ENCODE measurements at regions not wholly inside any gene's neighbourhood (a gene's known extent, or its start where the extent isn't known, plus 50 kb on each side); places are given as distances from the start of the nearest gene placed in this dataset.

DNA sequence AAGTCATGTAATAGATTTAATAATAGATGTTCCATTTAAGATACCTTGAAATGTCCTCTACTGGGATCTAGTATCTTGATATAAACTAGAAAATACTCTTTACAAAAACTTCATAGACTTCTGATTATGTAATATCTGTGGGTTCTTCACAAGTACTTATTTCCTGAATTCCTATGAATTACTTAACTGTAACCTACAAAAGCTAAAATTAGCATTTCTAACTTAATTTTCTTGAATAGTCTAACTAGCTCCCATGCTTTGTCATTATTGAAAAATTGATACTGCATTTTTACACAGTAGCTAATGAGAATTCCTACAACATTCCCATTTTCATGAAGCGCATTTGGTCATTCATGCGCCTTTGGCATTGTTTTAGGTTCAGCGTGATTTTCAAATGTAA is 1828.2 kb downstream of the MAT2B start:
- no peaks in the 10 kb centered on the region for H3K36me3 ChIP-seq (ENCODE audit: insufficient read depth, low read length)
- no peaks in the 10 kb centered on the region for H3K79me2 ChIP-seq (ENCODE audit: insufficient read depth, low read length)
- H3K27ac ChIP-seq (ENCODE audit: low read depth, low read length) = no peak overlapping the region
- no peaks in the 10 kb centered on the region for H3K9me3 ChIP-seq (ENCODE audit: low read depth, low read length)
- H2AFZ ChIP-seq (ENCODE audit: low read length) = no peak overlapping the region
- no peaks in the 10 kb centered on the region for H3K27me3 ChIP-seq (ENCODE audit: insufficient read depth, low read length)
- no peak overlapping the region for H3K4me3 ChIP-seq (ENCODE audit: insufficient read depth, low read length)
- no peak overlapping the region for H3K4me2 ChIP-seq (ENCODE audit: insufficient read depth, low read length)
- DNase-seq (ENCODE audit: insufficient read length, low spot score, missing footprints) = no peak
- H3K4me1 ChIP-seq (ENCODE audit: insufficient read depth, low read length) = no peaks in the 10 kb centered on the region
- H4K20me1 ChIP-seq (ENCODE audit: insufficient read depth, low read length) = no peaks in the 10 kb centered on the region
- TF ChIP-seq, protein P1, sequence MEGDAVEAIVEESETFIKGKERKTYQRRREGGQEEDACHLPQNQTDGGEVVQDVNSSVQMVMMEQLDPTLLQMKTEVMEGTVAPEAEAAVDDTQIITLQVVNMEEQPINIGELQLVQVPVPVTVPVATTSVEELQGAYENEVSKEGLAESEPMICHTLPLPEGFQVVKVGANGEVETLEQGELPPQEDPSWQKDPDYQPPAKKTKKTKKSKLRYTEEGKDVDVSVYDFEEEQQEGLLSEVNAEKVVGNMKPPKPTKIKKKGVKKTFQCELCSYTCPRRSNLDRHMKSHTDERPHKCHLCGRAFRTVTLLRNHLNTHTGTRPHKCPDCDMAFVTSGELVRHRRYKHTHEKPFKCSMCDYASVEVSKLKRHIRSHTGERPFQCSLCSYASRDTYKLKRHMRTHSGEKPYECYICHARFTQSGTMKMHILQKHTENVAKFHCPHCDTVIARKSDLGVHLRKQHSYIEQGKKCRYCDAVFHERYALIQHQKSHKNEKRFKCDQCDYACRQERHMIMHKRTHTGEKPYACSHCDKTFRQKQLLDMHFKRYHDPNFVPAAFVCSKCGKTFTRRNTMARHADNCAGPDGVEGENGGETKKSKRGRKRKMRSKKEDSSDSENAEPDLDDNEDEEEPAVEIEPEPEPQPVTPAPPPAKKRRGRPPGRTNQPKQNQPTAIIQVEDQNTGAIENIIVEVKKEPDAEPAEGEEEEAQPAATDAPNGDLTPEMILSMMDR (IDR thresholded peaks at IDR 0.05; ENCODE audit: extremely low read depth, low read depth, low read length) = no peak

DNA sequence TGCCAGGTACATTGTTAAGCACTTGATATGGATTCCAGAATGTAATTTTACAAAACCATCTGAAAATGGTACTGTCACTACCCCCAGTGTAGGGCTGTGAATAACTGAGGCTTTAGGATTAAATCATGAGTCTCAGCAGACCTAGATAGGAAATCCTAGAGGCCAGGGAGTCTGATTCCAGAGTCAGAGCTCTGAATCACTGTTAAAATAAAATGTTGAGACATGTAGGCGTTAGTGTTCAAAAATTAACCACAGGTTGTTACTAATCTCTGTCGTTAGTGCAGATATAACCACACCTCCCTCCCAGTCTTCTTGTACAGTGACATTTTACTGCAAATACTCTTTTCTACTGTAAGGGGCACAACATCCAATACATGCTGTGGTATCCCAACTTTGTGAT is 1828.8 kb downstream of the MAT2B start:
- H3K79me2 ChIP-seq (ENCODE audit: insufficient read depth, low read length) = no peaks in the 10 kb centered on the region
- DNase-seq (ENCODE audit: insufficient read length, low spot score, missing footprints) = peak; percentile 36
- no peaks in the 10 kb centered on the region for H3K9me3 ChIP-seq (ENCODE audit: low read depth, low read length)
- H3K27me3 ChIP-seq (ENCODE audit: insufficient read depth, low read length) = no peaks in the 10 kb centered on the region
- no peaks in the 10 kb centered on the region for H3K4me1 ChIP-seq (ENCODE audit: insufficient read depth, low read length)
- no peaks in the 10 kb centered on the region for H4K20me1 ChIP-seq (ENCODE audit: insufficient read depth, low read length)
- no peaks in the 10 kb centered on the region for H3K36me3 ChIP-seq (ENCODE audit: insufficient read depth, low read length)
- H3K4me2 ChIP-seq (ENCODE audit: insufficient read depth, low read length) = no peak overlapping the region
- no peak overlapping the region for H3K27ac ChIP-seq (ENCODE audit: low read depth, low read length)
- H3K4me3 ChIP-seq (ENCODE audit: insufficient read depth, low read length) = no peak overlapping the region
- H2AFZ ChIP-seq (ENCODE audit: low read length) = no peak overlapping the region
- TF ChIP-seq, protein P1 (IDR thresholded peaks at IDR 0.05; ENCODE audit: extremely low read depth, low read depth, low read length) = no peak

DNA sequence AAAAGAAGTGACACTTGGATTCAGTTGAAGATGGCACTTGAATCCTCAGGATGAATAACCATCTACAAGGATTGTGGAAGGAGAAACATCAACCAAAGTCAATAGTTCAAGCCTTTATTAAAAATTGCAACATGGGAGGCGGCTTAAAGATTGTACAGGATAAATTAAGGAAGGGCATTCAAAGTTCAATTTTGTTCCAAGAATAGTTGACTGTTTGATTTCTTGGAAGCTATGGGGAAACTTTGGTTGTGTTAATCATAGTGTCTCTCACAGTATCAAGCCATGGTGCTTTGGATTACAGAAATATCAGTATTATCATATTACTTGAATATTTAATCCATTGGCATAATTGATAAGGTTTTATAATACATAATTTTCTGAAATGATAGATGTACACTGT is 1844.3 kb downstream of the MAT2B start:
- no peaks in the 10 kb centered on the region for H3K9me3 ChIP-seq (ENCODE audit: low read depth, low read length)
- no peak overlapping the region for H3K4me2 ChIP-seq (ENCODE audit: insufficient read depth, low read length)
- H3K27ac ChIP-seq (ENCODE audit: low read depth, low read length) = no peak overlapping the region
- no peaks in the 10 kb centered on the region for H3K79me2 ChIP-seq (ENCODE audit: insufficient read depth, low read length)
- H3K4me3 ChIP-seq (ENCODE audit: insufficient read depth, low read length) = no peak overlapping the region
- no peaks in the 10 kb centered on the region for H4K20me1 ChIP-seq (ENCODE audit: insufficient read depth, low read length)
- DNase-seq (ENCODE audit: insufficient read length, low spot score, missing footprints) = no peak
- H3K36me3 ChIP-seq (ENCODE audit: insufficient read depth, low read length) = no peaks in the 10 kb centered on the region
- no peaks in the 10 kb centered on the region for H3K4me1 ChIP-seq (ENCODE audit: insufficient read depth, low read length)
- no peak overlapping the region for H2AFZ ChIP-seq (ENCODE audit: low read length)
- H3K27me3 ChIP-seq (ENCODE audit: insufficient read depth, low read length) = no peaks in the 10 kb centered on the region
- TF ChIP-seq, protein P1 (IDR thresholded peaks at IDR 0.05; ENCODE audit: extremely low read depth, low read depth, low read length) = no peak

DNA sequence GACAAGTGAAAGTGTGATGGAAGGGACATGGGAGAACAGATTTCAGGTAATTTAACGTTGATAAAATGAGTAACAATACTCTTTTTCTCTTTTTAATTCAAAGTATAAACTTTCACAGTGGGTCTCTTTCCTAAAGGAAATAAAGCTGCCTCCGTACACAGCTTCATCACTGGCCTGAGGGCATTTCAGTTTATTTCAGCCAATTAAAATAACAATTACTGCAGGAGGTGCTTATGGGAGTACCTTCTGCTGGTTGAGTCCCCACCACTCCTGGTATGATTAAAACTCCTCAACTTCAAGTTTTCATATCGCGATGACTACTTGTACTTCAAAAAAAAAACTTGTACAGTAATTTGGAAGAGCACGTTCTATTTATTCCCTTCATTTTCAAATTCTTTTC is 1845.9 kb downstream of the MAT2B start:
- Histone ChIP-seq H3K4me3 (ENCODE audit: insufficient read depth, low read length) (no peak overlapping the region), H3K9me3 (ENCODE audit: low read depth, low read length) (no peaks in the 10 kb centered on the region), H3K27ac (ENCODE audit: low read depth, low read length) (no peak overlapping the region), H3K4me2 (ENCODE audit: insufficient read depth, low read length) (no peak overlapping the region), H3K36me3 (ENCODE audit: insufficient read depth, low read length) (no peaks in the 10 kb centered on the region), H3K27me3 (ENCODE audit: insufficient read depth, low read length) (no peaks in the 10 kb centered on the region), H4K20me1 (ENCODE audit: insufficient read depth, low read length) (no peaks in the 10 kb centered on the region), H2AFZ (ENCODE audit: low read length) (no peak overlapping the region), H3K4me1 (ENCODE audit: insufficient read depth, low read length) (no peaks in the 10 kb centered on the region), H3K79me2 (ENCODE audit: insufficient read depth, low read length) (no peaks in the 10 kb centered on the region)
- DNase-seq (ENCODE audit: insufficient read length, low spot score, missing footprints) = no peak
- TF ChIP-seq, protein P1 (IDR thresholded peaks at IDR 0.05; ENCODE audit: extremely low read depth, low read depth, low read length) = no peak
